ENCODE measurements at regions not wholly inside any gene's neighbourhood (a gene's known extent, or its start where the extent isn't known, plus 50 kb on each side); places are given as distances from the start of the nearest gene placed in this dataset.

DNA sequence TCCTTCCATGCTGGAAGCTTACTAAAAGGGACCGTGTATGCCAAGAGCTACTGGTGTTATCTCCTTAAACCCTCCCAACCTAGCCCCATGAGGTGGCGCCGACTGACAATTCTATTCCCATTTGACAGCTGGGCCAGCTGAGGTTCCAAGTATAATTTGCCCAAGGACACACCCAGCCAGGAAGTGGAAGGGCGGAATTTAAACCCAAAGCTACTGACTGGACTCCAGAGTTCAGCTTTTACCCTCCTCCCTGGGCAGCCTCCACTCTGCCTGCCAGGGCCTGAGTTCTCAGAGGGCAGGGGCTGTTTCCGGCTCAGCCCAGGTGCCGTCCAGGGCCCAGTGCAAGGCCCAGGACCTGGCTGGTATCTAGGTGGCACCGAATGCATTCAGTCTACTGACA, 71.8 kb downstream of the C9orf50 start:
- dilution Hi-C loops (cut with MboI; ENCODE audit: extremely low pct_ligation_motif_present, low sequenced_read_pairs) (no loop called here), intact Hi-C loops (cut with micrococcal nuclease) (no loop called here)
- ChIA-PET POLR2A (no interaction called here), CTCF (interaction anchor here (0.7 to 0.9 kb wide), 3 partner anchors 12 to 410 kb away, joined by 3 read pairs; no protein-coding TSS in a partner anchor)
- H3K27ac ChIP-seq (ENCODE audit: insufficient read depth, low read depth, low read length), result no peak overlapping the region
- no peaks in the 10 kb centered on the region for H3K9me3 ChIP-seq (replicated peaks; ENCODE audit: control insufficient read depth, insufficient read depth, low read length)
- no peak overlapping the region for H3K4me2 ChIP-seq (ENCODE audit: insufficient read depth, low read length)
- no peak for FAIRE-seq
- H3K27me3 ChIP-seq (ENCODE audit: control insufficient read depth in 2 of 2, insufficient read depth in 2 of 2, low read length in 2 of 2), result peaks cover 4 to 7% of the 10 kb centered on the region in 2 experiments
- DNase-seq (ENCODE audit: low read depth, low spot score), result no peak
- no peak overlapping the region for H3K4me3 ChIP-seq (replicated peaks in 1 of 3; ENCODE audit: insufficient read depth in 1 of 3, low read depth in 1 of 3, low read length in 3 of 3)
- H4K20me1 ChIP-seq (replicated peaks; ENCODE audit: control insufficient read depth, extremely low read depth, insufficient read depth, low read length), result no peaks in the 10 kb centered on the region
- BruUV-seq (replicated peaks), result no TSS peak
- TF ChIP-seq FOS (IDR thresholded peaks at IDR 0.05; ENCODE audit: borderline replicate concordance, insufficient read depth, low read length) (no peak), EZH2 (IDR thresholded peaks at IDR 0.05; ENCODE audit: borderline replicate concordance, low read depth, low read length, severe bottlenecking) (no peak), POLR2AphosphoS5 (IDR thresholded peaks at IDR 0.05; ENCODE audit: insufficient read depth, low read depth, low read length) (no peak), MYC (IDR thresholded peaks at IDR 0.05; ENCODE audit: low read depth, low read length) (no peak), GATA2 (IDR thresholded peaks at IDR 0.05; ENCODE audit: insufficient read depth, insufficient read length, low read depth, low read length) (no peak), POLR2A (IDR thresholded peaks at IDR 0.05; ENCODE audit: low read depth, low read length) (no peak), JUN (IDR thresholded peaks at IDR 0.05; ENCODE audit: borderline replicate concordance, insufficient read depth, insufficient read length, low read depth) (no peak)
- TF ChIP-seq, protein P1, sequence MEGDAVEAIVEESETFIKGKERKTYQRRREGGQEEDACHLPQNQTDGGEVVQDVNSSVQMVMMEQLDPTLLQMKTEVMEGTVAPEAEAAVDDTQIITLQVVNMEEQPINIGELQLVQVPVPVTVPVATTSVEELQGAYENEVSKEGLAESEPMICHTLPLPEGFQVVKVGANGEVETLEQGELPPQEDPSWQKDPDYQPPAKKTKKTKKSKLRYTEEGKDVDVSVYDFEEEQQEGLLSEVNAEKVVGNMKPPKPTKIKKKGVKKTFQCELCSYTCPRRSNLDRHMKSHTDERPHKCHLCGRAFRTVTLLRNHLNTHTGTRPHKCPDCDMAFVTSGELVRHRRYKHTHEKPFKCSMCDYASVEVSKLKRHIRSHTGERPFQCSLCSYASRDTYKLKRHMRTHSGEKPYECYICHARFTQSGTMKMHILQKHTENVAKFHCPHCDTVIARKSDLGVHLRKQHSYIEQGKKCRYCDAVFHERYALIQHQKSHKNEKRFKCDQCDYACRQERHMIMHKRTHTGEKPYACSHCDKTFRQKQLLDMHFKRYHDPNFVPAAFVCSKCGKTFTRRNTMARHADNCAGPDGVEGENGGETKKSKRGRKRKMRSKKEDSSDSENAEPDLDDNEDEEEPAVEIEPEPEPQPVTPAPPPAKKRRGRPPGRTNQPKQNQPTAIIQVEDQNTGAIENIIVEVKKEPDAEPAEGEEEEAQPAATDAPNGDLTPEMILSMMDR (IDR thresholded peaks at IDR 0.05; ENCODE audit: extremely low read depth in 1 of 2, insufficient read depth in 1 of 2, low read depth in 1 of 2, low read length in 2 of 2), result no peak
- TF ChIP-seq, protein P2, sequence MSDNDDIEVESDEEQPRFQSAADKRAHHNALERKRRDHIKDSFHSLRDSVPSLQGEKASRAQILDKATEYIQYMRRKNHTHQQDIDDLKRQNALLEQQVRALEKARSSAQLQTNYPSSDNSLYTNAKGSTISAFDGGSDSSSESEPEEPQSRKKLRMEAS (IDR thresholded peaks at IDR 0.05; ENCODE audit: insufficient read depth, insufficient read length), result no peak
- H3K9ac ChIP-seq (replicated peaks; ENCODE audit: extremely low read depth, insufficient read depth, low read length), result no peak overlapping the region
- no peak overlapping the region for H2AFZ ChIP-seq (ENCODE audit: low read depth, low read length)
- H3K9me1 ChIP-seq (replicated peaks; ENCODE audit: control insufficient read depth, extremely low read depth, insufficient read depth, low read length), result no peaks in the 10 kb centered on the region
- no peaks in the 10 kb centered on the region for H3K36me3 ChIP-seq (ENCODE audit: control insufficient read depth in 2 of 2, extremely low read depth in 1 of 2, insufficient read depth in 2 of 2, low read length in 2 of 2)
- H3K4me1 ChIP-seq (ENCODE audit: control insufficient read depth, extremely low read depth, insufficient read depth, low read length), result peaks cover 3% of the 10 kb centered on the region
- H3K79me2 ChIP-seq (ENCODE audit: control insufficient read depth, insufficient read depth, low read length), result no peaks in the 10 kb centered on the region

All from endothelial cell of umbilical vein (primary cell).